HepG2 (cell line): ENCODE measurements at regions not wholly inside any gene's neighbourhood (a gene's known extent, or its start where the extent isn't known, plus 50 kb on each side); places are given as distances from the start of the nearest gene placed in this dataset.

Experiments used
- CTCF ChIP-seq: sonication (generic); formaldehyde crosslinking; IDR thresholded peaks from 2 replicates; pipeline ENCODE4 v1.5.0; 2020; ENCODE audit warnings: mild to moderate bottlenecking, missing genetic modification reagents, moderate library complexity
- DZIP1 ChIP-seq: sonication (generic); formaldehyde crosslinking; IDR thresholded peaks from 2 replicates; pipeline ENCODE4 v1.5.0; 2020; ENCODE audit warnings: mild to moderate bottlenecking, missing genetic modification reagents
- EZH2 ChIP-seq: conservative IDR thresholded peaks from 2 replicates; pipeline ENCODE4 v1.6.1; 2012; ENCODE audit warnings: mild to moderate bottlenecking, low read depth, low read length, moderate library complexity
- GABPA ChIP-seq, 2 experiments: IDR thresholded peaks; 2 replicates each; pipeline ENCODE4 v1.6.1; 2011 to 2016; ENCODE audit warnings: low read depth in 2 of 2, low read length in 1 of 2, missing biosample characterization in 1 of 2, missing genetic modification characterization in 1 of 2
- GABPB1 ChIP-seq: IDR thresholded peaks from 2 replicates; pipeline ENCODE4 v1.6.1; 2016; ENCODE audit warnings: mild to moderate bottlenecking, missing genetic modification reagents, moderate library complexity, missing compliant biosample characterization
- NFE2L1 ChIP-seq: sonication (generic); formaldehyde crosslinking; IDR thresholded peaks from 2 replicates; pipeline ENCODE4 v1.4.0; 2020; ENCODE audit warnings: missing genetic modification reagents, mild to moderate bottlenecking, borderline replicate concordance
- RAD51 ChIP-seq: fragments of 450-650 bp; IDR thresholded peaks from 2 replicates; pipeline ENCODE4 v1.6.1; 2016; ENCODE audit warnings: borderline replicate concordance
- RBM39 ChIP-seq: fragments of 200-400 bp; formaldehyde crosslinking; IDR thresholded peaks from one replicate; pipeline ENCODE4 v1.6.1; 2018; ENCODE audit warnings: antibody characterized with exemption, mild to moderate bottlenecking, low read depth, low read length; ENCODE audit not compliant: poor library complexity, severe bottlenecking
- TAF1 ChIP-seq: sonication (generic); formaldehyde crosslinking; IDR thresholded peaks from 2 replicates; pipeline ENCODE4 v1.4.0; 2020; ENCODE audit warnings: missing genetic modification reagents
- THRA ChIP-seq: sonication (generic); formaldehyde crosslinking; IDR thresholded peaks from 2 replicates; pipeline ENCODE4 v1.4.0; 2020; ENCODE audit warnings: missing genetic modification reagents, borderline replicate concordance
- TRIM24 ChIP-seq: sonication (generic); formaldehyde crosslinking; IDR thresholded peaks from 2 replicates; pipeline ENCODE4 v1.8.0; 2022; ENCODE audit warnings: mild to moderate bottlenecking, missing genetic modification reagents
- ZFX ChIP-seq: sonication (generic); formaldehyde crosslinking; IDR thresholded peaks from 2 replicates; pipeline ENCODE4 v1.4.0; 2020; ENCODE audit warnings: mild to moderate bottlenecking, low read depth, missing genetic modification reagents, moderate library complexity
- ZNF232 ChIP-seq: sonication (generic); formaldehyde crosslinking; IDR thresholded peaks from 2 replicates; pipeline ENCODE4 v1.4.0; 2020; ENCODE audit warnings: missing genetic modification reagents, borderline replicate concordance

GRCh38 chr3:193118907-193119306 is 122.1 kb upstream of the PLAAT1 start:
- TF ChIP-seq GABPB1 (CRISPR knock-in tag) (no peak), RAD51 (no peak), ZNF232 (CRISPR knock-in tag) (no peak), TRIM24 (no peak), EZH2 (no peak), DZIP1 (no peak), CTCF (no peak), THRA (CRISPR knock-in tag) (no peak), ZFX (CRISPR knock-in tag) (no peak), RBM39 (no peak), GABPA (IDR thresholded peaks at IDR 0.05; ENCODE audit: low read depth, low read length) (no peak), GABPA (CRISPR knock-in tag; IDR thresholded peaks at IDR 0.05; ENCODE audit: low read depth) (no peak), NFE2L1 (no peak), TAF1 (no peak)
